ENCODE measurements at regions not wholly inside any gene's neighbourhood (a gene's known extent, or its start where the extent isn't known, plus 50 kb on each side); places are given as distances from the start of the nearest gene placed in this dataset.

- ATAC-seq (ENCODE audit: low read depth in 2 of 2): no peak
- Mint-ChIP-seq H3K9me3 (peaks cover 0 to 1% (median 0%) of the 10 kb centered on the region in 7 donors), H3K27ac (no peak overlapping the region), H3K36me3 (no peaks in the 10 kb centered on the region), H3K4me1 (no peaks in the 10 kb centered on the region), H3K4me3 (no peak overlapping the region), H3K27me3 (peaks cover 18 to 39% (median 31%) of the 10 kb centered on the region in 3 donors)
- no peak for DNase-seq
These were observed 95.3 kb upstream of the DLG1 start for GRCh38 chr3:197393711-197394110.

DNA sequence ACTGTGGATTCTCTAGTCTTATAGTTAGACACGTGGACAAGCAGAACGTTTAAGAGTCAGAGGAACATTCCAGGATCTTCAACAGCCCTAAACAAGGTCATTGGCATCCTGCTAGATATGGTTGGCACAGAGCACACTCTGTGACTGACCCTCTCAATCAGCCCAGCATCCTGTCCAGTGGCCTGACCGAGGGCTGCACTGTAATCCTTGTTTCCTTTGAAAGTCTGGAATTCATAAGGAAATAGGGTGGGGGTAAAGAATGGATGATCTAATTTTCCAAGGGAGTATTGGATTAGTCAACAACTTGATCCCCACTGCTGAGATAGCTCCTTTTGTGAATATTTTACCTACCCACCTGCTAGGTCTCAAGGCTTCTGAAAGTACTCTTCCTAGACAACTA lies 94.5 kb upstream of the DLG1 start:
- ATAC-seq (ENCODE audit: low read depth in 2 of 2) (no peak), DNase-seq (no peak)
- Mint-ChIP-seq H3K4me3 (no peak overlapping the region), H3K27ac (no peak overlapping the region), H3K9me3 (peaks cover 0 to 1% (median 0%) of the 10 kb centered on the region in 7 donors), H3K27me3 (peaks cover 11 to 39% (median 36%) of the 10 kb centered on the region in 3 donors), H3K4me1 (no peaks in the 10 kb centered on the region), H3K36me3 (no peaks in the 10 kb centered on the region)

DNA sequence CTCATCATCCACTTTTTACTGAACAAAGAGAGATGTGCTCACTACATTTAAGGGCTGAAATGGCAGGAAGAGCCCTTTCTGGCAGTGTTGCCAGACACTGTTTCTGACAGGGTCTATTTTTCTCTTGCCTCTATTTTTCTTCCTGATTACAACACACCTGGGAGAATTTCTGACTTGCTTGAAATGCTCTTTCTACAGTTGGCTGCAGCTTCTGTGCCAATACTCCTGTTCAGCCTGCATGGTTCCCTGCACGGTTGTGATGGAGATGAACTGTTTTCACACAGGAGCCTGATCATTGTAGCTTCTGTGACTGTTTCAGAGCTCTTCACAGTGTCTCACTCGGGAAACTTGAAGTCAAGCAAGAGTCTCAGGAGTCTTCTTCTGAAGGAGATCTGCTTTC lies 83.0 kb upstream of the DLG1 start:
- Mint-ChIP-seq H3K4me3 (no peak overlapping the region), H3K4me1 (no peaks in the 10 kb centered on the region), H3K36me3 (no peaks in the 10 kb centered on the region), H3K9me3 (no peaks in the 10 kb centered on the region), H3K27me3 (peaks cover 3 to 19% (median 17%) of the 10 kb centered on the region in 3 donors), H3K27ac (no peak overlapping the region)
- DNase-seq (no peak), ATAC-seq (ENCODE audit: low read depth in 2 of 2) (no peak)

DNA sequence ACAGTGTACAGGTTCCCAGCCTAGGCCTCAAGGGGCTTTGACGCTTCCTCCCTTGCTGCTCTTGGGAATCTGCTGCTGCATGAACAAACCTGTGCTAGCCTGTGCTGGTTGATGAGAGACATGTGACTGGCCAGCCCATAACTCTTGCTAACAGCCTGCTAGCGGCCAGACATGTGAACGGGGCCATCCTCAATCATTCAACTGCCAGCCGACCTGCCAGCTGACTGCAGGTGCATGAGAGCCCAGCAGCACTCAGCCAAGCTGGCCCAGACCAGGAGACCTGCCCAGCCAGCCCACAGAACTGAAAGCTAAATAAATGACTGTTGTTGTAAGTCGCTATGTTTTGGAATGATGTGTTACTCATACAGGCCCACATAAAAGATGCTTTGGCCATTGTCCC lies 82.4 kb upstream of the DLG1 start:
- H3K27ac Mint-ChIP-seq: peak overlapping the region in 1 of 6 donors; percentile 11
- H3K4me1 Mint-ChIP-seq: no peaks in the 10 kb centered on the region
- ATAC-seq (ENCODE audit: low read depth in 2 of 2): no peak
- H3K9me3 Mint-ChIP-seq: no peaks in the 10 kb centered on the region
- H3K4me3 Mint-ChIP-seq: no peak overlapping the region
- peaks cover 3 to 24% (median 17%) of the 10 kb centered on the region in 3 donors for H3K27me3 Mint-ChIP-seq
- no peaks in the 10 kb centered on the region for H3K36me3 Mint-ChIP-seq
- no peak for DNase-seq

DNA sequence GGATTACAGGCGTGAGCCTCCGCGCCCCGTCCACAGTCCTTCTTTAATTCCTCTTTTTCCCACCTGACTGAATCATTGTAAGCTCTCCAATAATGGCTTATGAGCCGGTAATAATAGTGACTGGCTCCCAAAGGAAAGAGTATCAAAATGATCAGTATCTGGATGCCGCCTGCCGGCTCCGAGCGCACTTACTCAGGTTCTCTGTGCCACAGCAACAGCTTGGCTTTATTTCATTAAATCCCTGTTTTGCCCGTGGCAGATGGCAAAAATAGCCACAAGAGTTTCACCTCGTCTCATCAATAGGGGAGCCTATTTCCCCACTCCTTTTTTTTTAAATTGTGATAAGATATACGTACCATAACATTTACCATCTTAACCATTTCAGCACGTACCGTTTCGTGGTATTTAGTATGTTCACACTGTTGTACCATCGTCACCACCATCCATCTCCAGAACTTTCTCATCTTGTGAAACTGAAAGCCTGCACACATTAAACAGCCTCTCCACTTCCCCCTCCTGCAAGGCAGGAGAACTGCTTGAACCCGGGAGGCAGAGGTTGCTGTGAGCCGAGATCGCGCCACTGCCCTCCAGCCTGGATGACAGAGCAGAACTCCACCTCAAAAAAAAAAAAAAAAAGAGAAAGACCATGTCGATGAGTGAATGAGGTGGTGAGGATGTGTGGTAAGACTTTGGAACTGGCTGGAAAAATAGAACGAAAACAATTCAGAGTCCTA lies 80.7 kb upstream of the DLG1 start:
- no peak overlapping the region for H3K4me3 Mint-ChIP-seq
- no peaks in the 10 kb centered on the region for H3K4me1 Mint-ChIP-seq
- no peaks in the 10 kb centered on the region for H3K36me3 Mint-ChIP-seq
- H3K27ac Mint-ChIP-seq: peak overlapping the region in 1 of 6 donors; percentile 82
- no peak for ATAC-seq (ENCODE audit: low read depth in 2 of 2)
- no peaks in the 10 kb centered on the region for H3K9me3 Mint-ChIP-seq
- peaks cover 0 to 33% (median 20%) of the 10 kb centered on the region in 3 donors for H3K27me3 Mint-ChIP-seq
- no peak for DNase-seq

GRCh38 chr3:197376735-197377555 lies 78.5 kb upstream of the DLG1 start:
- no peaks in the 10 kb centered on the region for H3K4me1 Mint-ChIP-seq
- H3K9me3 Mint-ChIP-seq: no peaks in the 10 kb centered on the region
- peaks cover 2 to 33% (median 28%) of the 10 kb centered on the region in 3 donors for H3K27me3 Mint-ChIP-seq
- DNase-seq: no peak
- H3K4me3 Mint-ChIP-seq: no peak overlapping the region
- no peak overlapping the region for H3K27ac Mint-ChIP-seq
- ATAC-seq (ENCODE audit: low read depth in 2 of 2): no peak
- no peaks in the 10 kb centered on the region for H3K36me3 Mint-ChIP-seq

- Mint-ChIP-seq H3K27me3 (peaks cover 7 to 33% (median 28%) of the 10 kb centered on the region in 3 donors), H3K36me3 (no peaks in the 10 kb centered on the region)
These were observed 77.6 kb upstream of the DLG1 start for GRCh38 chr3:197376020-197376419.

DNA sequence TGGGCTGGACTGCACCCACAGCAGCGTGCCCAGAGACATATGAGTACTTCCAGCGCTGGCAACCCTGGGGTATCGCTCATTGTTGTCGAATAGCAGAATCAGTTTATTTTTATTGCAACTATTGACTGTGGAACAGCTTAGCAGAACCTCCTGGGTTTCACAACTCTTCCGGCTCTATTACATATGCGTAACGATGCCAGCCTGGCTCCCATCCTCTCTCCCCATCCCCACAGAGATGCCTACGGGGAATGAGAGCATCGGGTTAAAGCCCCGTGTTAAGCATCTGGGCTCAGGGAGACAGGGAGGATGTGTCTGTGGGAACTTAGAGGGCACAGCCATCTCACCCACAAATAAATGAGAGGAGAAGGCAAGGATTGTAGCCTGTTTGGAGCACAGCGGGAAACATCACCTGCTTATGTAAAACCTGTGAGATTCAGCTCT lies 76.6 kb upstream of the DLG1 start:
- peak overlapping the region in 1 of 6 donors; percentile 15 for H3K27ac Mint-ChIP-seq
- peaks cover 7 to 33% (median 28%) of the 10 kb centered on the region in 3 donors for H3K27me3 Mint-ChIP-seq
- no peaks in the 10 kb centered on the region for H3K9me3 Mint-ChIP-seq
- DNase-seq: no peak
- ATAC-seq (ENCODE audit: low read depth in 2 of 2): no peak
- H3K36me3 Mint-ChIP-seq: no peaks in the 10 kb centered on the region
- H3K4me3 Mint-ChIP-seq: no peak overlapping the region
- H3K4me1 Mint-ChIP-seq: no peaks in the 10 kb centered on the region

More at GRCh38 chr3:197376020-197376419, 77.6 kb upstream of the DLG1 start:
- Mint-ChIP-seq H3K4me1 (no peaks in the 10 kb centered on the region), H3K4me3 (no peak overlapping the region), H3K27ac (peak overlapping the region in 1 of 6 donors; percentile 79), H3K9me3 (no peaks in the 10 kb centered on the region)
- DNase-seq (no peak), ATAC-seq (ENCODE audit: low read depth in 2 of 2) (no peak)

DNA sequence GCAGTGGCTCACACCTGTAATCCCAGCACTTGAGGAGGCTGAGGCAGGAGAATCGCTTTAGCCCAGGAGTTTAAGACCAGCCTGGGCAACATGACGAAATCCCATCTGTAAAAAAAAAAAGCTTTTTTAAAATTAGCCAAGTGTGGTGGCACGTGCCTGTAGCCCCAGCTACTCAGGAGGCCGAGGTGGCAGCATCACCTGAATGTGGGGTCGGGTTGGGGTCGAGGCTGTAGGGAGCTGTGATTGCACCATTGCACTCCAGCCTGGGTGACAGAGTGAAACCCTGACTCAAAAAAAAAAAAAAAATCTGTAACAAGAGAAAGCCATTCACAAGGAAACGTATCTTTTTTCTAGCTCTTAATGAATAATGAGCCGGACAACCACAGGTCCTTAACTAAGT lies 74.7 kb upstream of the DLG1 start:
- Mint-ChIP-seq H3K4me1 (no peaks in the 10 kb centered on the region), H3K27me3 (peaks cover 12 to 33% (median 23%) of the 10 kb centered on the region in 3 donors), H3K9me3 (no peaks in the 10 kb centered on the region), H3K27ac (no peak overlapping the region), H3K36me3 (no peaks in the 10 kb centered on the region), H3K4me3 (no peak overlapping the region)
- ATAC-seq (ENCODE audit: low read depth in 2 of 2) (no peak), DNase-seq (no peak)

DNA sequence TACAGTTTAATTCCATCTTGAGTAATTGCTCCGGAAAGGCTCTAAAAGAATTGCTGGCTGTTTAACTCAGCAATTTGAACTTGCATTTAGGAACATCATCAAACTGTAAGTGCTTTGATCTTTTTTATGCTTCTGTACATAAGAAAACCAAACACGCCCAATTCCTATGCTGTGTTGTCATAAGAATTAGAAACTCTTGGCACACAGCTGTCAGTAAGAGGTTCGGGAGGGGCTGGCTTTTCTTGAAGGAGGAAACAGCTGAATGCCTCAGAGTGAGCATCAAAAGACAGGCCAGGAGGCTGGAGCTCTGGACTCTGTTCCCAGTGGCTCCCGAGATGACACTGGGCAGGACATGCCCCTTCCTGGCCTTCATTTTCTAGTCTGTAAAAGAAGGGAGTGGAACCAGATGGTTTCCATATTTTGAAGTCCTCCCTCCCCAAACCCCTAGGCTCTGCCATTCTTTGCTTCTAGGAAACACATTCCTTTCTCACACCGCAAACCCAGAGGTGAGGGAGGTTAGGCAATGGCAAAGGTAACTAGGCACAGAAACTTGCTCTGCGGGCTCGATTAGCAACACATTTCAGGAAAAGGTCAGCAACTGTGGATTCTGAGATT lies 73.7 kb upstream of the DLG1 start:
- peak overlapping the region in 1 of 6 donors; percentile 38 for H3K27ac Mint-ChIP-seq
- ATAC-seq (ENCODE audit: low read depth in 2 of 2) (no peak), DNase-seq (no peak)
- no peaks in the 10 kb centered on the region for H3K9me3 Mint-ChIP-seq
- H3K4me3 Mint-ChIP-seq: no peak overlapping the region
- H3K4me1 Mint-ChIP-seq: no peaks in the 10 kb centered on the region
- no peaks in the 10 kb centered on the region for H3K36me3 Mint-ChIP-seq
- peaks cover 19 to 38% (median 22%) of the 10 kb centered on the region in 3 donors for H3K27me3 Mint-ChIP-seq

DNA sequence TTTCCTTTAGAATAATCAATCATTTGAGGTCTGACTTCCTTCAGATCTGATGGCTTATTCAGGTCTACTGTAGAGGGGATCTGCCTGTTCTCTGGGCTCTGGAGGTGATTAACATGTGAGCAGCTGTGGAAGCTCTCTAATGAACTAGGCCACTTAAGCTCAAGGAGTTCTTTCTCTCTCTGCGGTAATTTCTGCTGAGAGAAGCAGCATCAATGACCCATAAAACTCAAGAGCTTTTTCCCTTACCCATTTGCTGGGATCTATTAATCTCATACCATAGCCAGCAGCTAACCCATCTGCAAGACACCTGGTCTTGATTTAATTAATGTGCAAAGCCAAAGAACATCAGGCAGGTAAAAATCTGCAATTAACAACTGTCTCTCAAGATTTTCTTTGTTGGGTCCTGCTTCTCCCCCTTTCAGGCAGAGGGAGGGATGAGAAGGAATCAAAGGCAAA lies 73.2 kb upstream of the DLG1 start:
- DNase-seq: no peak
- no peaks in the 10 kb centered on the region for H3K9me3 Mint-ChIP-seq
- no peak overlapping the region for H3K27ac Mint-ChIP-seq

GRCh38 chr3:197369545-197369944 lies 71.1 kb upstream of the DLG1 start:
- DNase-seq (no peak), ATAC-seq (ENCODE audit: low read depth in 2 of 2) (no peak)
- Mint-ChIP-seq H3K27ac (no peak overlapping the region), H3K36me3 (no peaks in the 10 kb centered on the region), H3K9me3 (no peaks in the 10 kb centered on the region), H3K4me1 (no peaks in the 10 kb centered on the region), H3K4me3 (no peak overlapping the region), H3K27me3 (peaks cover 25 to 40% (median 39%) of the 10 kb centered on the region in 3 donors)

More for the DNA sequence above, 73.2 kb upstream of the DLG1 start:
- H3K36me3 Mint-ChIP-seq: no peaks in the 10 kb centered on the region
- ATAC-seq (ENCODE audit: low read depth in 2 of 2): no peak
- H3K27me3 Mint-ChIP-seq: peaks cover 19 to 34% (median 20%) of the 10 kb centered on the region in 3 donors
- no peak overlapping the region for H3K4me3 Mint-ChIP-seq
- no peaks in the 10 kb centered on the region for H3K4me1 Mint-ChIP-seq

DNA sequence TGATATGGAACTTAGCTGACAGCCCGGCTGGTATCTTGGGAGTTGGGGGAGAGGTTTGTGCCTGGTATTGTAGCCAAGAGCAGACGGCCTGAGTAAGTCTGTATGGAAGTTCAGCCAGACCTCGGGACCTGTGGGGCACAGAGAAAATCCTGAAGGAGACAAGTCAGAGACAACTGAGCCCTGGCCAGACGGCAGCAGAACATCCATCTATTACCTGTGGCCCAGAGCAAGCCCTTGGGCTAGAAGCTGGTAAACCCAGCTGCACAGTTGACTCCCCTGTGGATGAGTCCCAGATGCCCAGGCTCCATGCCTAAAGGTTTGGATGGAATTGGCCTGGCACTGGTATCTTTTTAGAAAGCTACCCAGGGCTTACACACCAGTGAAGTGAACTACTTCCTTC lies 70.4 kb upstream of the DLG1 start:
- Mint-ChIP-seq H3K4me3 (no peak overlapping the region), H3K27me3 (peaks cover 28 to 47% (median 36%) of the 10 kb centered on the region in 3 donors), H3K4me1 (no peaks in the 10 kb centered on the region), H3K9me3 (no peaks in the 10 kb centered on the region), H3K36me3 (no peaks in the 10 kb centered on the region), H3K27ac (no peak overlapping the region)
- DNase-seq: no peak
- no peak for ATAC-seq (ENCODE audit: low read depth in 2 of 2)

Data from naive B cell (primary cell).